ENCODE measurements at regions not wholly inside any gene's neighbourhood (a gene's known extent, or its start where the extent isn't known, plus 50 kb on each side); places are given as distances from the start of the nearest gene placed in this dataset.

GRCh38 chr6:1482381-1483166 is 93.2 kb downstream of the FOXF2 start:
- TF ChIP-seq CTCF (IDR thresholded peaks at IDR 0.05; ENCODE audit: low read length): no peak
- no peak for TF ChIP-seq EZH2 (optimal IDR thresholded peaks at IDR 0.05; ENCODE audit: low read depth, low read length)
- no peak for TF ChIP-seq EZH2phosphoT487 (IDR thresholded peaks at IDR 0.05; ENCODE audit: low read length)
